ENCODE measurements at regions not wholly inside any gene's neighbourhood (a gene's known extent, or its start where the extent isn't known, plus 50 kb on each side); places are given as distances from the start of the nearest gene placed in this dataset.

DNA sequence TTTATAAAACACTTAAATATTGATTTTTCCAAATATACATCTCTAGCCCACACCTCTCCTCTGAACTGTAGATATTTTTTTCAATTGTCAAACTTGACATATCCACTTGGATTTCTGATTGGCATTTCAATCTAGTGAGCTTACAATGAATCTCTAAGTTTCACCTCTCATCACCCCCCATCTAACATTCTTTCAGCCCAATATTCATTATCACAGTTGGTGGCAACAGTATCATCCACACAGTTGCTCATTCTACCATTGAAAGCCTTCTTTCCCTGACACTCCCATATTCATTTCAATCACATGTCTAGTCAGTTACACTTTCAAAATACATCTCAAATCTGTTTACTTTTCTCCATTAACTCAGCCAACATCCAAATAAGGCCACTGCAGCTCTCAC, 385.2 kb downstream of the PCDH20 start:
- Mint-ChIP-seq H3K4me3 (no peak overlapping the region), H3K9me3 (peaks cover 5% of the 10 kb centered on the region), H3K27ac (no peak overlapping the region), H3K4me1 (ENCODE audit: low read depth) (no peaks in the 10 kb centered on the region), H3K36me3 (ENCODE audit: low read depth) (no peaks in the 10 kb centered on the region), H3K27me3 (no peaks in the 10 kb centered on the region)
- ChIA-PET CTCF (no interaction called here), POLR2A (no interaction called here)
- DNase-seq (no peak), ATAC-seq (no peak)
- TF ChIP-seq, protein P1, sequence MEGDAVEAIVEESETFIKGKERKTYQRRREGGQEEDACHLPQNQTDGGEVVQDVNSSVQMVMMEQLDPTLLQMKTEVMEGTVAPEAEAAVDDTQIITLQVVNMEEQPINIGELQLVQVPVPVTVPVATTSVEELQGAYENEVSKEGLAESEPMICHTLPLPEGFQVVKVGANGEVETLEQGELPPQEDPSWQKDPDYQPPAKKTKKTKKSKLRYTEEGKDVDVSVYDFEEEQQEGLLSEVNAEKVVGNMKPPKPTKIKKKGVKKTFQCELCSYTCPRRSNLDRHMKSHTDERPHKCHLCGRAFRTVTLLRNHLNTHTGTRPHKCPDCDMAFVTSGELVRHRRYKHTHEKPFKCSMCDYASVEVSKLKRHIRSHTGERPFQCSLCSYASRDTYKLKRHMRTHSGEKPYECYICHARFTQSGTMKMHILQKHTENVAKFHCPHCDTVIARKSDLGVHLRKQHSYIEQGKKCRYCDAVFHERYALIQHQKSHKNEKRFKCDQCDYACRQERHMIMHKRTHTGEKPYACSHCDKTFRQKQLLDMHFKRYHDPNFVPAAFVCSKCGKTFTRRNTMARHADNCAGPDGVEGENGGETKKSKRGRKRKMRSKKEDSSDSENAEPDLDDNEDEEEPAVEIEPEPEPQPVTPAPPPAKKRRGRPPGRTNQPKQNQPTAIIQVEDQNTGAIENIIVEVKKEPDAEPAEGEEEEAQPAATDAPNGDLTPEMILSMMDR (IDR thresholded peaks at IDR 0.05) = no peak
- intact Hi-C loops (cut with micrococcal nuclease) = no loop called here

DNA sequence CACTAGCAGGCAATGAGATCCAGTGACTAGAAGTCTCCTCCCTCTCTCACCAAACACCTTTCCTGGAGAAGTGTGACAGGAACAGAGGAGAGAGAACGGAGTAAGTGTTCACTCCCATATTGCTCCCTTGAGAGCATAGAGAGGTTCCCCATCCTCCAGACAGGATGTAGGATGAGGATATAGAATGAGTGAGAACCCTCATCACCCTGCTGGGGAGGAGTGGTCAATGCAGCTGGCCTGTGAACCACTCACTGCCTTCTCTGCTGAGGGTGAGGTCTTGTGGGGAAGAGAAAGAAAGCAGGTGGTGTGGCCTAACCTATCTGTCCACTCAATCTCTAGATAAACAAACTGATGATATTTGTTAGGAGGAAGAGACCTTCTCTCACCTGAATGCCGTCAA, 386.6 kb downstream of the PCDH20 start:
- TF ChIP-seq, protein P1 (IDR thresholded peaks at IDR 0.05) = no peak
- ATAC-seq (no peak), DNase-seq (no peak)
- CTCF ChIA-PET = no interaction called here
- intact Hi-C loops (cut with micrococcal nuclease) = no loop called here
- Mint-ChIP-seq H3K9me3 (peaks cover 5% of the 10 kb centered on the region), H3K4me3 (no peak overlapping the region), H3K27me3 (no peaks in the 10 kb centered on the region), H3K4me1 (ENCODE audit: low read depth) (no peaks in the 10 kb centered on the region), H3K36me3 (ENCODE audit: low read depth) (no peaks in the 10 kb centered on the region), H3K27ac (no peak overlapping the region)
- POLR2A ChIA-PET = no interaction called here

DNA sequence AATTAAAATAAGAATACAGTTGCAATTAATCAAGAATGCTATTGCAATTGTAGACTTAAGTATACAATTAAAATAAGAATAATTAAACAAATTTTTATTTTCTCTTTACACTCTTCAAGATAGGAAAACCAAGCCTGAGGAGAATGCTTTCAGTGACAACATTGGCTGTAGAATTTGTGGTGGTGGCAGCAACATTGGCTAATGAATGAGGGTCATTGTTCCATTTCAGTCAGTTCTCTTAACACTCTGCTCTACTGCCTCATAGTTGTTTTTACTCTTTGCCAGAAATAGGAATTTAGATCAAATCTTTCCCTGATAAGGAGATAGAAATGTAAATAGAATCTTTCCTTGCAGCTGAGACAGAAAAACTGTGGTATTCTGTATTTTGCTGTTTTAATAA, 391.6 kb downstream of the PCDH20 start:
- Mint-ChIP-seq H3K4me1 (ENCODE audit: low read depth) (no peaks in the 10 kb centered on the region), H3K9me3 (peaks cover 5% of the 10 kb centered on the region), H3K27ac (no peak overlapping the region), H3K36me3 (ENCODE audit: low read depth) (no peaks in the 10 kb centered on the region), H3K4me3 (no peak overlapping the region), H3K27me3 (no peaks in the 10 kb centered on the region)
- DNase-seq = no peak
- ChIA-PET CTCF (no interaction called here), POLR2A (no interaction called here)
- TF ChIP-seq, protein P1 (IDR thresholded peaks at IDR 0.05) = no peak
- intact Hi-C loops (cut with micrococcal nuclease) = no loop called here
- no peak for ATAC-seq

DNA sequence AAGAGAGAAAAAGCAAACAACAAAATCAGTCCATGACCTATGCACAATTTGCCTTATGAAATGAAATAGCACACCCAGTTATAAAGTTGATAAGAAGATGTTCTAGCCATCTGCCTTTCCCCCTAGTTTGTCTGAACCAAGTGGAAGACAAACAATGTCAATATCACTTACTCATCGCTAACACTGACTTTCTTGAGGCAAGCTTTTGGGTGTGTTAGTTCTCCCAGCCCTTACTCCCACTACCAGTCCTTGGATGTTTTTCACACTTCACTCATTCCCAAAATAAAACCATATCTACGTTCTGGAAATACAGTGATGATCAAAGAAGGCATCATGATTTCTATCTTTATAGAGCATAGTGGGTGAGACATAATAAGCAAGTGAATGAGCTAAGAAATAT, 393.8 kb downstream of the PCDH20 start:
- DNase-seq (no peak), ATAC-seq (no peak)
- intact Hi-C loops (cut with micrococcal nuclease) = no loop called here
- CTCF ChIA-PET = interaction anchor here (0.6 kb wide), 1 partner anchor 581 kb away, joined by 3 read pairs; no protein-coding TSS in a partner anchor
- H3K9me3 Mint-ChIP-seq = peaks cover 7% of the 10 kb centered on the region
- POLR2A ChIA-PET = no interaction called here
- H3K27me3 Mint-ChIP-seq = no peaks in the 10 kb centered on the region
- no peak overlapping the region for H3K27ac Mint-ChIP-seq
- TF ChIP-seq, protein P1 (IDR thresholded peaks at IDR 0.05) = no peak
- no peaks in the 10 kb centered on the region for H3K36me3 Mint-ChIP-seq (ENCODE audit: low read depth)
- H3K4me1 Mint-ChIP-seq (ENCODE audit: low read depth) = no peaks in the 10 kb centered on the region
- no peak overlapping the region for H3K4me3 Mint-ChIP-seq

DNA sequence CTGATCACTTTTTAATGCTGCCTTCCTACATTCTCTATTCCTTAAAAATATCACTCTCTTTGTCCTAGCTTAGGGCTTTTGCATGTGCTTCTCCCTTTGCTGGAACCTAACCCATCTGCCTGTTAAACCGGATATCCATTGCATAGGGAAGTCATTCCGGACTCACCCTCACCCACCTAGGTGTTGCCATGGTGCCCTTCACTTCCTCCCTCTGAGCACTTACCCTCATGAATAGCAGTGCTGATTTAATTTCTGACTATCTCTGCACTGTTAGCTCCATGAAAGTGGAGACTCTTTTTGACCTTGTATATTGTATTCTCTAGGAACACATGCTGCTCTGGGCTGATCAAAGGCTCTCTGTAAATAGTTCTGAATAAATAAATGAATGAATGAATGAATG, 401.9 kb downstream of the PCDH20 start:
- no peaks in the 10 kb centered on the region for H3K4me1 Mint-ChIP-seq (ENCODE audit: low read depth)

More for the DNA sequence above, 401.9 kb downstream of the PCDH20 start:
- no peak for DNase-seq
- Mint-ChIP-seq H3K27me3 (no peaks in the 10 kb centered on the region), H3K4me3 (no peak overlapping the region), H3K9me3 (peaks cover 11% of the 10 kb centered on the region), H3K36me3 (ENCODE audit: low read depth) (no peaks in the 10 kb centered on the region), H3K27ac (no peak overlapping the region)
- ChIA-PET CTCF (no interaction called here), POLR2A (no interaction called here)
- no peak for ATAC-seq
- intact Hi-C loops (cut with micrococcal nuclease) = no loop called here
- TF ChIP-seq, protein P1 (IDR thresholded peaks at IDR 0.05) = no peak
